ENCODE measurements at regions not wholly inside any gene's neighbourhood (a gene's known extent, or its start where the extent isn't known, plus 50 kb on each side); places are given as distances from the start of the nearest gene placed in this dataset.

GRCh38 chr1:223029985-223030769, 112.9 kb downstream of the TLR5 start:
- H3K4me3 ChIP-seq (ENCODE audit: low read depth, low read length) = no peak overlapping the region
- no peak for DNase-seq (ENCODE audit: low read depth)
- TF ChIP-seq, protein P1, sequence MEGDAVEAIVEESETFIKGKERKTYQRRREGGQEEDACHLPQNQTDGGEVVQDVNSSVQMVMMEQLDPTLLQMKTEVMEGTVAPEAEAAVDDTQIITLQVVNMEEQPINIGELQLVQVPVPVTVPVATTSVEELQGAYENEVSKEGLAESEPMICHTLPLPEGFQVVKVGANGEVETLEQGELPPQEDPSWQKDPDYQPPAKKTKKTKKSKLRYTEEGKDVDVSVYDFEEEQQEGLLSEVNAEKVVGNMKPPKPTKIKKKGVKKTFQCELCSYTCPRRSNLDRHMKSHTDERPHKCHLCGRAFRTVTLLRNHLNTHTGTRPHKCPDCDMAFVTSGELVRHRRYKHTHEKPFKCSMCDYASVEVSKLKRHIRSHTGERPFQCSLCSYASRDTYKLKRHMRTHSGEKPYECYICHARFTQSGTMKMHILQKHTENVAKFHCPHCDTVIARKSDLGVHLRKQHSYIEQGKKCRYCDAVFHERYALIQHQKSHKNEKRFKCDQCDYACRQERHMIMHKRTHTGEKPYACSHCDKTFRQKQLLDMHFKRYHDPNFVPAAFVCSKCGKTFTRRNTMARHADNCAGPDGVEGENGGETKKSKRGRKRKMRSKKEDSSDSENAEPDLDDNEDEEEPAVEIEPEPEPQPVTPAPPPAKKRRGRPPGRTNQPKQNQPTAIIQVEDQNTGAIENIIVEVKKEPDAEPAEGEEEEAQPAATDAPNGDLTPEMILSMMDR (IDR thresholded peaks at IDR 0.05; ENCODE audit: insufficient read depth, low read depth, low read length) = no peak

DNA sequence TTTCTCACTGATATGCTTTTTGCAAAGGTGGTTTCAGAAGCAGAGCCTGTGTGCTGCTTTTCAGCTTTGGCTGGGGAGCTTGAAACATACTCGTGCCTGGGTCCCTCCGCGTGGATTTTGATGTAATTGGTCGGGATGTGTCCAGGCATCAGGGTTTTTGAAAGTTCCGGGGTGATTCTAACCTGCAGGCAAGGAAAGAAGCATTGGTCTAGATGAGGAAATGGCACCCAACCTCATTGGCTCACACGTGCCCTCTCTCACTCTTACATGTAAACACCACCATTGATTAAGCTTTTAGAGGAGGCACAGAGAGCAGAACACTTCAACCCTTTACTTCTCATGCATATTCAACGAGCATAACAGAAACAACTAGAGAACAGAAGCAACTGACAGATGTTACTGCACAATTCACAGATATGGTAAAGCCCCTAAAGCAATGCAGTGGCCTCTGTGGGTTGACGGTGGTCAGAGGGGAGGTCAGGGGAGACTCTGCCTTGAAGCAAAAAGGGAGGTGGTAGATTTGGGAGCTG, 112.1 kb downstream of the TLR5 start:
- DNase-seq (ENCODE audit: low read depth) = no peak
- H3K4me3 ChIP-seq (ENCODE audit: low read depth, low read length) = no peak overlapping the region
- TF ChIP-seq, protein P1 (IDR thresholded peaks at IDR 0.05; ENCODE audit: insufficient read depth, low read depth, low read length) = no peak

DNA sequence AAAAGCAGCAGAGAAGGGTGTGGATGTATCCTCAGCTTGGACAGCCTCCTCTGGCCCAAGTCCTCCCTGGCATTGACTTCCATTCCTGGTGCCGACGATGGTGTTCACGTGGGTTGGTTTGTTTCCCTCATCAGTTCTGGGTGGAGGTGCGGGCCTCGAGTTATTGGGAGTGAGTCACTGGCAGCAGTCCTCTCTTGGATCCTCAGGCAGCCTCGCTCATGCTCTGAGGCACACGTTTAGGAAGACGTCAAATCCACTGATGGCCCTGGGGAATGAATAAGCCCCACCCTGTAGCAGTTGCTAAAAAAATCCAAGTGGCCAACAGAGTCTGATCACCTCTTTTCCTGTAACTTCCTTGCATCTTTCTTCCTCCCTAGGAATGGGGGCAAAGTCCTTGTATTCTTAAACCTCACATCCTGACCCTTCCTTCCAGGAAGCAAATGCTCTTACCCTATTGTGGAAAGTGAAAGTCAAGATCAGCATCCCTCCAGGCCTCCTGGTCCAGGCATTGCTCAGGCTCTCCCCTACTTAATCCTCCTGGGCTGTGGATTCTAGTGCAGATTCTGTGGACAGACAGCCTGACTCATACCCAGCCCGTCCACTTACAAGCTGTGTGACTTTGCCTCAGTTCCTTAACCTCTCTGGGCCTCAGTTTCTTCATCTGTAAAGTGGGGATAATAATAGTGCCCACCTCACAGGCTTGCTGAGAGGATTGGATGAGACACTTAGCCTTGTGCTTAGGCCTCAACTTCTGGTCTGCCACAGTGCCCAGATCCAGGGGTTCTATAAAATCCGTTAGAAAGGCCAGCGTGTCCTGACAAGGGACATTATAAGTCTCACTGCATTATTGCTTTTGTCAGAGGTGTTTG, 111.1 kb downstream of the TLR5 start:
- H3K4me3 ChIP-seq (ENCODE audit: low read depth, low read length) = no peak overlapping the region
- TF ChIP-seq, protein P1 (IDR thresholded peaks at IDR 0.05; ENCODE audit: insufficient read depth, low read depth, low read length) = no peak
- DNase-seq (ENCODE audit: low read depth) = peak; percentile 19

DNA sequence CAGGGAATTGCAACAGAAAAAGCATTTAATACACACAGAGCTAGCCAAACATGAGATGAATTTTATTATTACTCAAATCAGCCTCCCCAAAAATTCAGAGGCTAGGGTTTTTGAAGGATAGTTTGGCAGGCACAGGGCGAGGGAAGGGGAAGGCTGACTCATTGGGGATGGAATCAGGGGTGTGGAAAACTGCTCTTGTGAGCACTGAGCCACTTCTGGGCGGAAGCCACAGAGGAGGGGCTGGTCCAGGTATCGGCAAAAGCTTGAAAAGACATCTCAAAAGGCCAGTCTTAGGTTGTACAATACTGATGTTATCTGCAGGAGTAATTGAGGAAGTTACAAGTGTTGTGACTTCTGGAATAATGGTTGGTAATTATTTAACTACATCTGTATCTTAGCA, 109.4 kb downstream of the TLR5 start:
- no peak for DNase-seq (ENCODE audit: low read depth)
- TF ChIP-seq, protein P1 (IDR thresholded peaks at IDR 0.05; ENCODE audit: insufficient read depth, low read depth, low read length) = no peak

DNA sequence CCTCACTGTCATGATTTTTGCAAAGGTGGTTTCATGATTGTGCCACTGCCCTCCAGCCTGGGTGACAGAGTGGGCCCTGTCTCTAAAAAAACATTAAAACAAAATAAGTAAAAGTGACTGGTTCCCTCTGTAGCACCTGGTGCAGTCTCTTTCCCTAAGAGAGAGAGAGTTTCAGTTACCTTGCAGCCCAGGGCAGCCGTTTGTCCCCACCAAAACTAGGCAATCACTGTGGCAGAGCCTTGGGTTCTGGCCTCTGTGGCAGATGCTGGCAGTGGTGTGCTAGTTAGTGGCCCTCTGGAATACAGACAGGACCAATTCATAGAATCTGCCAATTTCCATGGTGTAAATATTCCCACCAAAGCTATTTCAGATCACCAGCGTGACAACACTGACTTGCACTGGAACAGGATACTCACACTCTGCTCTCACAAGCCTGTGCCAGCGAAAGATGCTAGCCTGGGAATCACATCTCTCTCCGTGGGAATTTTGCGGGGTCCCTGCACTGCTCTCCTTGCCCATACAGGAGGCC, 108.7 kb downstream of the TLR5 start:
- no peak for DNase-seq (ENCODE audit: low read depth)
- TF ChIP-seq, protein P1 (IDR thresholded peaks at IDR 0.05; ENCODE audit: insufficient read depth, low read depth, low read length) = no peak

More for the DNA sequence above, 109.4 kb downstream of the TLR5 start:
- H3K4me3 ChIP-seq (ENCODE audit: low read depth, low read length) = no peak overlapping the region

GRCh38 chr1:223035724-223036478, 107.1 kb downstream of the TLR5 start:
- H3K4me3 ChIP-seq (ENCODE audit: low read depth, low read length) = no peak overlapping the region
- no peak for DNase-seq (ENCODE audit: low read depth)
- TF ChIP-seq, protein P1 (IDR thresholded peaks at IDR 0.05; ENCODE audit: insufficient read depth, low read depth, low read length) = no peak

More for the DNA sequence above, 108.7 kb downstream of the TLR5 start:
- H3K4me3 ChIP-seq (ENCODE audit: low read depth, low read length) = no peak overlapping the region
